NCI-H526 treated with DMSO at 0.1 percent for 48 hours (cell line): ENCODE measurements at regions not wholly inside any gene's neighbourhood (a gene's known extent, or its start where the extent isn't known, plus 50 kb on each side); places are given as distances from the start of the nearest gene placed in this dataset.
"Not testable (repeated sequence)": the region's sequence is repeated elsewhere in the genome, so short reads cannot be mapped to it uniquely, and the experiment has no call there.

Experiments
- DNase-seq: peaks from one replicate; lab custom pipeline; 2025; lab: John Stamatoyannopoulos, UW

GRCh38 chr2:16034151-16034974, 94.0 kb downstream of the MYCN start:
- DNase-seq, result no peak

- no peak for DNase-seq
Measured at GRCh38 chr2:16033032-16033293, 92.6 kb downstream of the MYCN start.

- DNase-seq, result no peak
Measured at GRCh38 chr2:16032282-16033031, 92.1 kb downstream of the MYCN start.

GRCh38 chr2:16031848-16032159, 91.5 kb downstream of the MYCN start:
- no peak for DNase-seq

- DNase-seq, result no peak
Measured at GRCh38 chr2:16031058-16031847, 90.9 kb downstream of the MYCN start.

- no peak for DNase-seq
Measured at GRCh38 chr2:16030206-16031057, 90.1 kb downstream of the MYCN start.

- DNase-seq, result no peak
Measured at GRCh38 chr2:16028644-16029043, 88.3 kb downstream of the MYCN start.

- no peak for DNase-seq
Measured at GRCh38 chr2:16026816-16027501, 86.6 kb downstream of the MYCN start.

GRCh38 chr2:16025876-16026640, 85.7 kb downstream of the MYCN start:
- no peak for DNase-seq

GRCh38 chr2:16025211-16025875, 85.0 kb downstream of the MYCN start:
- DNase-seq, result no peak

GRCh38 chr2:16024628-16025027, 84.3 kb downstream of the MYCN start:
- not testable (repeated sequence) for DNase-seq

GRCh38 chr2:16023506-16024360, 83.4 kb downstream of the MYCN start:
- no peak for DNase-seq

GRCh38 chr2:16022548-16023240, 82.3 kb downstream of the MYCN start:
- DNase-seq, result no peak

- DNase-seq, result peak; percentile 100
Measured at GRCh38 chr2:16021611-16022363, 81.4 kb downstream of the MYCN start.

- DNase-seq, result no peak
Measured at GRCh38 chr2:16020389-16021008, 80.1 kb downstream of the MYCN start.

GRCh38 chr2:16019617-16020351, 79.4 kb downstream of the MYCN start:
- no peak for DNase-seq

- DNase-seq, result no peak
Measured at GRCh38 chr2:16019060-16019480, 78.7 kb downstream of the MYCN start.
